ENCODE measurements at regions not wholly inside any gene's neighbourhood (a gene's known extent, or its start where the extent isn't known, plus 50 kb on each side); places are given as distances from the start of the nearest gene placed in this dataset.
"Not testable (repeated sequence)": the region's sequence is repeated elsewhere in the genome, so short reads cannot be mapped to it uniquely, and the experiment has no call there.

GRCh38 chr16:54879681-54880080 lies 51.0 kb upstream of the IRX5 start:
- no peak for TF ChIP-seq CTCF (conservative IDR thresholded peaks at IDR 0.05)
- no peak overlapping the region for H3K27ac ChIP-seq

- no peak for TF ChIP-seq CTCF (conservative IDR thresholded peaks at IDR 0.05)
- no peak overlapping the region for H3K27ac ChIP-seq
These were observed 52.4 kb upstream of the IRX5 start for GRCh38 chr16:54878301-54878700.

GRCh38 chr16:54875443-54875842 lies 55.2 kb upstream of the IRX5 start:
- H3K27ac ChIP-seq = no peak overlapping the region
- no peak for TF ChIP-seq CTCF (conservative IDR thresholded peaks at IDR 0.05)

- H3K27ac ChIP-seq = not testable (repeated sequence)
These were observed 56.8 kb upstream of the IRX5 start for GRCh38 chr16:54873716-54874373.

GRCh38 chr16:54873071-54873470 lies 57.6 kb upstream of the IRX5 start:
- H3K27ac ChIP-seq = no peak overlapping the region
- no peak for TF ChIP-seq CTCF (conservative IDR thresholded peaks at IDR 0.05)

- no peak overlapping the region for H3K27ac ChIP-seq
- no peak for TF ChIP-seq CTCF (conservative IDR thresholded peaks at IDR 0.05)
These were observed 60.5 kb upstream of the IRX5 start for GRCh38 chr16:54870151-54870550.

GRCh38 chr16:54867302-54867832 lies 63.3 kb upstream of the IRX5 start:
- TF ChIP-seq CTCF (conservative IDR thresholded peaks at IDR 0.05) = no peak
- no peak overlapping the region for H3K27ac ChIP-seq

GRCh38 chr16:54862529-54862928 lies 68.1 kb upstream of the IRX5 start:
- H3K27ac ChIP-seq = no peak overlapping the region
- TF ChIP-seq CTCF (conservative IDR thresholded peaks at IDR 0.05) = no peak

Data from VCaP (cell line).